HG02571 (cell line): ENCODE measurements at regions not wholly inside any gene's neighbourhood (a gene's known extent, or its start where the extent isn't known, plus 50 kb on each side); places are given as distances from the start of the nearest gene placed in this dataset.

ENCODE experiments used
- ATAC-seq: cut with Tn5 transposase; IDR thresholded peaks from one replicate; pipeline ENCODE4 v1.9.1; 2021; ENCODE audit warnings: mild to moderate bottlenecking, moderate library complexity; ENCODE audit not compliant: unreplicated experiment

DNA sequence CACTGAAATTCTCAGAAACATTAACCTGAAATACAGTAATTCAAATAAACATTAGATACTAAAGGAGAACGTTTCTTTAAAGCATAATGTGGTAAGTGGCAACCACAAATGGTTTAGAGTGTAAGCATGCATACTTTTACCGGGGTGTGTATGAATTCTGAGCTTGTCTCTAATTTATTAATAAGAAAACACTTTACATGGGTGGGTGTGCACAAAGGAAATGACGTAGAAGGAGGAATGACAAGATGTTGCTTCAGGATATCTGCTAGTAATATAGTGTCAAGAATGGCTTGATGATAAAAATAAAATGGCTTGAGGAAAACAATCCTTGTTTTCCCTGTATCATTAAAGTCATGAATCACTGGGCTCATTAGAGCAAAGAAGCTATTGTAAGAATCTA, 92.5 kb downstream of the ARL4A start:
- no peak for ATAC-seq

DNA sequence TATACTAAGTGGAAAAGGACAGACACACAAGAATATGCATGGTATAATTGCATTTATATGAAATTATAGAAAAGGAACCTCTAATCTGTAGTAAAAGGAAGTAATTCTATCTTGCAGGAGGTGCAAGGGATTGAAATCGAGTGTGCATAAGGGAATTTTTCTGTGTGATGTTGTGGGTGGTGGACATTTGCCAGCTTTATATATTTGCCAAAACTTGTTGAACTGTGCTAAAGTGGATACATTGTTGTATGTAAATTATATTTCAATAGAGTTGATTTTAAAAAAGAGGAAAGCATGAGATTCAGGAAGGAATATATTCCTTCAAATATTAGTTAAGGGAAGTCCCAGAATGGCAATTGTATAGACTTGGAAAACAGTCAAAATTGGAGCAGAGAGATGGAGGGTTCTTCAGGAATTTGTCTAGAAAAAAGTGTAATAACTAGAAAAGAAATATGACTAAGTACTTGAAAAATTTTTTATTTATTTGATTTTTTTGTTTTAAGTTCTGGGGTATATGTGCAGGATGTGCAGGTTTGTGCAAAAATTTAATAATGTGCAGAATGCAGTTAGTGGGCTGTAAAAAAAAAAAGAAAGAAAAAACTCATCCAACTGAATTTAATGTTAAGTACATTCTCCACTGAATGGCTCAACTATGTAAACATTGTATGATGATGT, 96.1 kb downstream of the ARL4A start:
- ATAC-seq = no peak

DNA sequence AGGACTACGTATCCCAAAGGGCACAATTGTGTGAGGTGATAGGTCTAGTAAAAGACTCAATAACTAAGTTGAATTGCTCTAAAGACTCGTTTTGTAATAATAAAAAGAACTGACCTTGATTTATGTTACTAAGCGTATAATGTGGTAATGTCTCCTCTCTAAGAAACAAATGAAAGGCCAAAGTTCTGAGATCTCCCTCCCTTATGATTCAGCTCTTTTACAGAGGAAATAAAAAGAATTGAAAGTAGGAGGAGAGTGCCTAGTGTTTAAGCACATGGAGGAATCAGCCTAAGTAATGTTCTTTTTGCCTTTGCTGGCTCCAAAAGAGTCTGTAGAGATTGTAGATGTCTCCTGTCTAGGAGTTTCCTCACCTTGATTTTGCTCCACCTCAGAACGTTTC, 98.0 kb downstream of the ARL4A start:
- no peak for ATAC-seq

DNA sequence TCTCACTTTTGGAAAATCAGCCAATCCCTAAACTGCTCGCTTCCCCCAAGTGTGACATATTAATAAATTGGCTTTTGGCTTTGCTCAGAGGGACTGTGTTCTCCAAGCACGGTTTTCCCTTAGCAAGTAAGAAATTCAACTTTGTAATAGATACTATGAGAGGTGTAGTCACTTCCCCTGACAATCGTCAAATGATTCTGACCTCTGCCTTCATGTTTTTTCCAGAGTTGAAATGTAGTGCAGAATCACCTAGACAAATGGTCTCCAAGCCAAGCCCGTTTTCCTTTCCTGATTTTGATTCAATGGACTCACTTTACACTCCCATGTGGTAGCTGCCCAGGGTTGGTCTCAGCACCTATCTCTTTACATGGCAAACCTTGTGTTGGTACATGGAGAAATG, 99.1 kb downstream of the ARL4A start:
- no peak for ATAC-seq

DNA sequence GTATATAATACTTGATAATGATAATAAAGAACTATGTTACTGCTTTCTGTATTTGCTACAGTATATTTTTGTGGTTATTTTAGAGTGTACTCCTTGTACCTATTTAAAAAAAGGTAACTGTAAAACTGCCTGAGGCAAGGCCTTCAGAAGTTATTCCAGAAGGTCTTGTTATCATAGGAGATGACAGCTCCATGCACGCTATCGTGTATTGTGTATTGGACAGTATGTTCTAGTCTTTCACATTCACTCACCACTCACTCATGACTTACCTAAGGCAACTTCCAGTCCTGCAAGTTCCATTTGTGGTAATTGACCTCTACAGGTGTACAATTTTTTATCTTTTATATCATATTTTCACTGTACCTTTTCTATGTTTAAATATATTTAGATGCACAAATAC, 100.7 kb downstream of the ARL4A start:
- ATAC-seq = no peak

DNA sequence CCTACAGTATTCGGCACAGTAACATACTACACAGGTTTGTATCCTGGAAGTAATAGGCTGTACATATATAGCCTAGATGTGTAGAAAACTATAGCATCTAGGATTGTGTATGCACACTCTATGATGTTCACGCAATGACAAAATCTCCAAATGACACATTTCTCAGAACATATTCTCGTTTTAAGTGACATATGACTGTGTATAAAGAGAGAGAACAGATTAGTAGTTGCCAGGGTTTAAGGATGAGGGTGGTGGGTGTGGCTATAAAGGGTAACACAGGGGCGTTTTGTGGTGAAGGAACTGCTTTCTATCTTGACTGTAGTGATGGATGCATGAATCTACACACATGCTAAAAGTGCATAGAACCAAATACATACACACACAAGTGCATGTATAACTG, 101.2 kb downstream of the ARL4A start:
- ATAC-seq = no peak

DNA sequence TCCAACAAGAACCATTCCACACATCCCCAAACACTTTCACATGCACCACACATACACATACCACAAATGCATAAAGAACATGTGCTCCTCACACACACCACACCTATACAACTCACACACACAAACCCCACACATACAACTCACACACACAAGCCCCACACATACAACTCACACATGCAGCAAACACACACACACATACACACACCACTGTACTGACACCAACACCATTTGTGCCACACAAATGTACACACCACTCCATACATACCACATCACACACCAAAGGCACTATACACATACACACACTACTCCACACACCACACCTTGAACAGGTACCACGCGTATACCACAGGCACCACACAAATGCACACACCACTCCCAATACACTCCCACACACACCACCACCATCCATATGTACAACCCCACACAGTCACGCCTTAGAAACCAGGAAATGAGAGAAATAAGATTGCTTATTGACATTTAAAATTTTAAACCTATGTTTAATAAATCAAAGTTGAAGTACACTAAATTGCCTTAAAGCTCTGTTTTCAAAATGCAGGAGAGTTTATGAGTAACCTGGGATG, 107.4 kb downstream of the ARL4A start:
- ATAC-seq = no peak

DNA sequence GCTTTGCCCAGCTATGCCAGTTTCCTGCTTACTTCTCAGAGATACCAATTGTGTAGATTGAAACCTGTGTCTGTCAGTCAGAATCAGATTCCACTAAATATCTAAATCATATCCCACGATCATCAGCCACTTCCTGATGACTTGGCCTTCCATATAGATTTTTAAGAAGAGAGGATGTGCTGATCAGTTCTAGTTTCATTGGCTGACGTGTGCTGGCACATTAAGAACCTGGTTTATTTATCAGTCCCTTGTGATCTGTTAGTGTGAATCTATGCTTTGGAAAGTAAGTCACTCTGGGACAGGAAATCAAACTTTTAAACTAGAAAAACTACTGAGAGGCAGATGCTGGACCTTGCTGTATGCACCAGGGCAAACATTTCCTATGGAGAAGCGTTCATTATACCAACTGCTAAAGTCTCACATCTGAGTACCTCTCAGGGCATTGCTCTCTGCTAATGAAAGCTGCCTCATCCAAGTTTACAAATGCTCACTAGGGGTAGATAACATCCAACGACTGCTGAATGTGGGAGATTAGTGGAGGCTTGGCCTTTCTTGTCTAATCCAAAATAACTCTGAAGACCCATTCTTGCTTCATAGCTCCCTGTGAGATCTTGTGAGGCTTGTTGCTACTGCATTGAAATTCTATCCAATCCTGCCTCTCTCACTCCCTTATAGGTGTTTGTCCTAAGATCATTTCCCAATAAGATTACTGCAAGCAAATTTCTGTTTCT, 109.1 kb downstream of the ARL4A start:
- ATAC-seq = no peak

DNA sequence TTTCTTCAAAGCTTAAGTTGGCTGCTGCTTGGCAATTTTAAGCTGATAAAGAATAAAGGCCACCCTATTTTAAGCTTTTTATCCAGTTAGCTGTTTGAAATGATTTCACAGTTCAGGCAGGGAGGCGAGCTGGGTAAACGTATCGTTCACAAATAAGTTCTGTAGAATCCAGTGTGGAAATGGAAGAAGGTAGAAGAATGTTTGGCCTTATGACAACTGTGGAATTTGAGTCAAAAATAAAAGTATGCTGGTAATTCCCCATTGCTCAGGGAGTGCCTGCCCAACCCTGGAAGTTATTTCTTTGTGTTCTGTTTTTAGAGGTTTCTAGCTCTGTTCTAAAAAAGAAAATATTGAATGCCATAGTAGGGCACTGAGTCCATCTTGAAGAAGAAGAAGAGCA, 113.1 kb downstream of the ARL4A start:
- ATAC-seq = no peak

DNA sequence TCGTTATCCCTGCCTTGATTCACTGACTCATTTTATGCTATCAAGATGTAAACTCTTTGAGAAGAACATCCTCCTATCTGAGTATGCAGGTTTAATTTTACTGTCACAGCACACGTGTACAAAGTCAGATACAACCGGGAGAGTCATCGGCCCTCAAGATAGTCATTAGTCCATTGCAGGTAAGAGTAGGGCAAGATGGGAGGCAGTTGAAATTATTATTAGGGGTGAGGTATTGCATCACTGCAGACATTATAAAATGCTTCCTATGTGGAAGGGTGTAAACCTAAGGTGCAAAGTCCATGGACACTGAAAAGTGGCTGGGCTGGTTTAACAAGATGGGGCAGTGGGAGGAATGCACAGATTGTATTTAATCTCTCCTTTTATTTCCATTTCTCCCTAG, 113.7 kb downstream of the ARL4A start:
- no peak for ATAC-seq

DNA sequence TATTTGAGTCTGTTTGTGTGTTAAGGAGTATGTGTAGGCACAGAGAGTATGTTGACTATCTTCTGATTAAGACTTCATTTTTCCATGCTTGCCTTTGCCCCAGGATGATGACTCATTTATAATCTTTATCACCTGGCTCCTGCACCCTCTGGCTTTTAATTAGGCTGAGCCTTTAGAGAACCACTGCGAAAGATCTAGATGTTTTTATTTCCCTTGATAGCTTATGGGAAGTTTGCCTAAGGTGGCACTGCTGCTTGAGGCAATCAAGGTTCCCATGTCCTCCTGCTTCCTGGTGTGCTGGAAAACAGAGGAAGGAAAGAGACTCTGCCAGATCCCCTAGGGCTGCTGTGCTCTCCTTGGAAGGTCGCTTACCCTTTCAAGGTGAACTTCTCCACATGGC, 114.6 kb downstream of the ARL4A start:
- no peak for ATAC-seq

DNA sequence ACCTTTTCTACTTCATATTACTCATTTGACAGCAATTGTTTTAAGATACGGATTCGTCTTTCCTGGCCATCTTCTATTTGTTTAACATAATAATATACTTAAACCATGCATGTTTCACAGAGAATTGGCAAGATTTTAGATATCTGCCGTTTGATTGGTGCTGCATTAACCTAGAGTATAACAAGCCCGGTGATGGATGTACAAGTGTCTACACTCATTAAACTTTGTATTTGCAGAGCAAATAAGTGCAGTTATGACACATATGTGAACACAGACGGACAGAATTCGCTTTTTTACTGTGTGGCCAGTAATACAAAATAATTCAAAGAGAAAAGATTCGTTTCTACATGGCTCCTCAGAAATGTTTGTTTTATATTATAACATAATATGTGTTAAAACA, 116.1 kb downstream of the ARL4A start:
- no peak for ATAC-seq

DNA sequence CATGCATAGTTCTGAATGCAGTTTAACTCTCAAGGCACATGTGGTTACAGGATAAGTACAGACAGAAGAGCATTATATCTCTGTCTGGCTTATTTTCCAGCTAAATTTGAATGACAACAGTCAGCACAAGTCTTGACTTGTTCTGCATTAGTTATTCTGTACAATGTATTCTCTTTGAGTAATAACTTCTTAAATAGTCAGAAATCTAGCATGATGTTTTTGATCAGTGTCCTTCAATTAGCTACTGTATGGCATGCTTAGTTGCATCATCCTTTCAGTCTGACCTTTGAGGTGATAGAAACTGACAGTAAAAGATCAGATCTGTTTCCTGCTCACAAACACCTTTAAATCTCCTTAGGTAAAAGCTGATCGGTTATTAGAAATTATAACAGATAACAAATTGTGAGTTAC, 118.1 kb downstream of the ARL4A start:
- ATAC-seq = no peak

DNA sequence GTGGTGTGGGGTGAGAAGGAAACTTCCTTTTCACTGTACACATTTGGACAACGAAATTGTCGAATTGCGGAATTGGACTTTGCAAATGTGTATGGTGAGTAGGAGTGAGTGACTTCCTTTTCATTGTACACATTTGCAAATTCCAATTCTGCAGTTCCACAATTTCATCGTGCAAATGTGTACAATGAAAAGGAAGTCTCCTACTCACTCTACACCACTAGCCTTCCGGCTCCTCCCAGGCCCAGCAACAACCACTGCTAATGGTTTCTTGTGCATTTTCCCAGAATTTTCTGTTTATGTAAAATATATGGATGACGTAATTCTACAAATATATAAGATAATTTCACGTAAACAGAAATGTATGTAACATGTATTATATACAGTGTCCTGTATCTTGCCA, 118.5 kb downstream of the ARL4A start:
- ATAC-seq = no peak

DNA sequence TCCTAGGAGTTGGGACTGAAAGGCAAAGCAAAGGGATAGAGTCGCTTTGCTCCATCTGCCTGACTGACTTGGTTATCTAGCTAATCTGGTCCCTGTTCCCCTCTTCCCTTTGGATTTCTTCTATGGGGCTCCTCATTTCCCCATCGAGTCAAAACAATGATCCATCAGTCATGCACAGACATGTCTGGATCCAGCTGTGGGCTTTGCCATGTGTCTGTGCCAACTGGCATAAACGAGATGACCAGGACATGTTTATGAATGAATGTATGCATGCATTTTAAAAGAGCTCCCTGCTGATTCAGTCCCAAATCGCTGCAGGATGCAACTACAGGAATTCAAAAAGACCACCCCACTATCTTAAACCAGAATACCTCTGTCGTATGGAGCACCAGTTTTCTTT, 122.0 kb downstream of the ARL4A start:
- no peak for ATAC-seq

DNA sequence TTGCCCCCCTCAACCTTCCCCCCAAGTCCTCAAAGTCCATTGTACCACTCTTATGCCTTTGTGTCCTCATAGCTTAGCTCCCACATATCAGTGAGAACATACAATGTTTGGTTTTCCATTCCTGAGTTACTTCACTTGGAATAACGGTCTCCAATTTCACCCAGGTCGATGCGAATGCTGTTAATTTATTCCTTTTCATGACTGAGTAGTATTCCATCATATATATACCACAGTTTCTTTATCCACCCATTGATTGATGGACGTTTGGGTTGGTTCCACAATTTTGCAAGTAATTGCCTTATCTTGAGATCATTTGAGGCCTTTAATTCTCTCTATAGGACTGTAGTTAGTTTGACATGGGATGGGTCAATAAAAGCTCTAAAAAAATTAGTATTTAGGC, 124.7 kb downstream of the ARL4A start:
- no peak for ATAC-seq

DNA sequence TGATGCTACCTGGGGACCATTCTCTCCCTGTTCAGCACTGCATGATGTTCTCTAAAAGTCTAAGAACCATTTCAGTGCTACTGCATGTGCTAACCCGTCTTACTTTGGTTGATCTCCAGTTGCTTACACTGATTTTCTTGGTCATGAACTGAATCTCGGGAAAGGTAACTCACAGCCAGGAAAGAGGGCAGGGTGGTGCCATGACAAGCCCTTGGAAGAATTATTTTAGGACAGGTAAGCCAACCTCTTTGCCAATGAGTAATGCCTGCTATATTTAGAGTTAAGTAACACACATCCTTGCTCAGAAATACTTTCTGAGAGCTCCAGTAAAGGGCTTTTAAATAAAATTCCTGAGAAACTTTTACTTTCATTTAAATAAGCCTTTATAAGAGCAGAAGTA, 126.7 kb downstream of the ARL4A start:
- ATAC-seq = no peak

DNA sequence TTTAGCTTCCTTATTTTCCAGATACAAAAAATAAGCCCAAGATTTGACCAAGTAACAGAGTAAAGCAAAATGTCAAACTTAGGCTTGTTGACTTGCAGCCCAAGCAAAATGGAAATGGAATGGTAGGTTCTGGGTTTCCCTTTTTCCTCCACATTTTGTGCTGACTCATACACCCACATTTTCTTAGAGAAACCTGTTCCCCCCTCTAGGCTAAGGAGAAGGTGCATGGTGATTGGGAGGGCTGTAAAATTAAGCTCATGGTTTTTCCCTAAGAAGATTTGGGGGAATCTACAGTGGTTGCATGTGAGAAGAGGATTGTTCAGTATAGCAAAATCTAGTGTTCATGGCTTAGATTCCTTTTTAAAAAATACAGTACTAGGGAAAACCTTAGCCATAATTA, 127.4 kb downstream of the ARL4A start:
- ATAC-seq = no peak

DNA sequence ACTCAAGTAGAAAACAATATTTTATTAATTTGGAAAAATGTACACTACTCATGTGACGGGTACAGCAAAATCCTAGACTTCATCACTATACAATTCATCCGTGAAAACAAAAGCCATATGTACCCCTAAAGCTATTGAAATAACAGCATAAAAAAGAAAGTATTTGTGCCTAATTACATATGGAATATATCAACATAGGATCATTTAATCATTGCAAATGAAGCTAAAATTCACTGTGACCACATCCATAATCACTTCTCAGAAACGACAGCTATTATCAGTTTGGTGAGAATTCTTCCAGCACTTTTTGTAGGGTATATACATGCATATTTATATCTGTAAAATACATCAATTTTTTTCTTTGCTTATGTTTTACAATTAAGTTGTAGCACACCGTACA, 128.0 kb downstream of the ARL4A start:
- no peak for ATAC-seq

DNA sequence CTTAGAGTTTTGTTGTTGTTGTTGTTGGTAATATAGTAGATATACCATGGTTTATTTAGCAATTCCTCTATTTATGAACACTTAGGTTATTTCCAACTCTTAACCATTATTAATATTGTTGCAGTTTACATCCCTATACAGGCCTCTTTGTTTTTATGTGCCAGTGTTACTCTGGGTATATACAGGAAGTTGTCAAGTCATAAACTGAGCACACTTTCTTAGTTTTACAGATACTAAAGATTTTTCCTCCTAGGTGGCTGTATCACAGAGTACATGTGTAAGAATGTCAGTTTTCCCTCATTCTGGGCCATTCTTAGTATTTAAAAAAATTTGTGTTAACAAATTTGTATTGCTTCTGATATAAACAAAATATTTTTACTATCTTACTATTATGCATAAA, 128.4 kb downstream of the ARL4A start:
- ATAC-seq = no peak

DNA sequence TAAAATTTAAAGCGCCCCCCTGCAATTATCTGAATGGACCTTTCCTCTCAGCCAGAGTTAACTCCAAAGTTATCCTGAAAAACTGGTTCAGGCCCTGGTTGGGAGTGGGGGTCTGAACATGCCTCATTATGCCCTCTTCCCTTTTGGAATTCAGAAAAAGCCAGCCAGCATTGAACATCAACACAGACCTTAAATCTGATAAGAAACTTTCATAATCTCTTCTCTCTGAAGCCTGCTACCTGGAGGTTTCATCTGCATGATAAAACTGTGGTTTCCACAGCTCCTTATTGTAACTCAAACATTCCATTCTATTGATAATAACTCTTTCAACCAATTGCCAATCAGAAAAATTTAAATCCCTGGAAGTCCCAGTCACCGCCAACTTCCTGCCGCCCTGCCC, 133.3 kb downstream of the ARL4A start:
- ATAC-seq = no peak

DNA sequence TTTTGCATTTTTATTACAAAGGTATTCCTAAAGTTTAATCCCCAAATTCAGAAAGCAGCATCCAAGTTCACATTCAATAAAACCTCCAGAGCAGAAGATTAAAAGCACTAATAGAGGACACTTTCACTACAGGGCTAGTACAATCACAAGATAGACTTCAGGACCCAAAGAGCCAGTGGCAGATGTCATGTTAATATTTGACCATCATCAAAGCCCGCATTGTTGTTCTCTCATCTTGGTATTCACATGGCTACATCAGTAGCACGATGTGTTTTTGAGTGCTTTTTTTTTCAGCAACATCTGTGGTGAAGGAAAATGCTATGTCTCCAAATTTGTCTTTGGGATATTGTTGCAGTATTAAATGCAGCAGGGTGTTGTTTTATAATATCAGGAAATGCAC, 134.3 kb downstream of the ARL4A start:
- no peak for ATAC-seq

DNA sequence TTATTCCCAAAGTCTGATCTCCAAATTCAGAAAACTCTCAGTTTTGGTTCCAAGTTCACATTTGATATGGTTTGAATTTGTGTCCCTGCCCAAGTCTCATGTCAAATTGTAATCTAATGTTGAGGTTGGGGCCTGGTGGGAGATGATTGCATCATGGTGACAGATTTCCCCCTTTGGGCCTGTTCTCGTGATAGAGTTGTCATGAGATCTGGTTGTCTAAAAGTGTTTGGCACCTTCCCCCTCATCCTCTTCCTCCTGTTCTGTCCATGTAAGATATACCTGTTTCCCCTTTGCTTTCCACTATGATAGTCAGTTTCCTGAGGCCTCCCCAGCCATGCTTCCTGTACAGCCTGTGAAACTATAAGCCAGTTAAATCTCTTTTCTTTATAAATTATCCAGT, 138.6 kb downstream of the ARL4A start:
- no peak for ATAC-seq
